Body of pancreas (tissue), 4 donors: ENCODE measurements at regions not wholly inside any gene's neighbourhood (a gene's known extent, or its start where the extent isn't known, plus 50 kb on each side); places are given as distances from the start of the nearest gene placed in this dataset.

ENCODE experiments used
- POLR2A ChIP-seq, 3 donors: fragments of 450-650 bp; IDR thresholded peaks; one replicate each; pipeline ENCODE4 v1.6.1; 2016; ENCODE audit warnings: antibody characterized with exemption in 3 of 3, mild to moderate bottlenecking in 2 of 3
- TF ChIP-seq, protein P1 (sequence below), 7 experiments: fragments of 450-650 bp in 4 of 7; fragments of 200-600 bp in 3 of 7; sonication (generic) in 3 of 7; IDR thresholded peaks; one replicate each; pipeline ENCODE4 v1.5.1; 2016 to 2019; ENCODE audit warnings: antibody characterized with exemption in 7 of 7

DNA sequence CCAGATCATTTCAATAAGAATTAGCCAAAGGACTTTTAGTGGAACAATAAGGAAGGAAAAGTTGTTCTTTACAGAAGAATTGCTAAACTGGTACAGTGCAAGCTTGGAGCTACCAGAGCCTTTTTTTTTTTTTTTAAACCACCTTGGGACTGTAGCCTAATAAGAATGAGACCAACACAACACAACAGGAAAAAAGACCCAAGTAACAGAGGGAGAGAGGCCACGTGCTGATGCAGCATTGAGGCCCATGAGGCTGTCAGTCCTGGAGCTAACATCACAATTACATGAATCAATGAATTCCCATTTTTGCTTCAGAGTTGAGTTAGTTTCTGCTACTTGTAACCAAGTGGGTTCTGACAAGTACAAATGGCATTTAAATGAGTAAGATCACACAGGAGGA lies 149.0 kb upstream of the EEA1 start:
- TF ChIP-seq, protein P1, sequence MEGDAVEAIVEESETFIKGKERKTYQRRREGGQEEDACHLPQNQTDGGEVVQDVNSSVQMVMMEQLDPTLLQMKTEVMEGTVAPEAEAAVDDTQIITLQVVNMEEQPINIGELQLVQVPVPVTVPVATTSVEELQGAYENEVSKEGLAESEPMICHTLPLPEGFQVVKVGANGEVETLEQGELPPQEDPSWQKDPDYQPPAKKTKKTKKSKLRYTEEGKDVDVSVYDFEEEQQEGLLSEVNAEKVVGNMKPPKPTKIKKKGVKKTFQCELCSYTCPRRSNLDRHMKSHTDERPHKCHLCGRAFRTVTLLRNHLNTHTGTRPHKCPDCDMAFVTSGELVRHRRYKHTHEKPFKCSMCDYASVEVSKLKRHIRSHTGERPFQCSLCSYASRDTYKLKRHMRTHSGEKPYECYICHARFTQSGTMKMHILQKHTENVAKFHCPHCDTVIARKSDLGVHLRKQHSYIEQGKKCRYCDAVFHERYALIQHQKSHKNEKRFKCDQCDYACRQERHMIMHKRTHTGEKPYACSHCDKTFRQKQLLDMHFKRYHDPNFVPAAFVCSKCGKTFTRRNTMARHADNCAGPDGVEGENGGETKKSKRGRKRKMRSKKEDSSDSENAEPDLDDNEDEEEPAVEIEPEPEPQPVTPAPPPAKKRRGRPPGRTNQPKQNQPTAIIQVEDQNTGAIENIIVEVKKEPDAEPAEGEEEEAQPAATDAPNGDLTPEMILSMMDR (IDR thresholded peaks at IDR 0.05): no peak
- no peak for TF ChIP-seq POLR2A (IDR thresholded peaks at IDR 0.05)
